WERI-Rb-1 (cell line): ENCODE measurements at regions not wholly inside any gene's neighbourhood (a gene's known extent, or its start where the extent isn't known, plus 50 kb on each side); places are given as distances from the start of the nearest gene placed in this dataset.

ENCODE experiments used
- DNase-seq: peaks from one replicate; pipeline ENCODE4 v3.0.0-alpha.2; 2020
- H3K27ac ChIP-seq: fragments of 250-450 bp; sonication (Bioruptor Pico); 2 replicates; pipeline ENCODE4 v1.5.1; 2020; ENCODE audit warnings: mild to moderate bottlenecking, moderate library complexity
- H3K27me3 ChIP-seq: fragments of 250-450 bp; sonication (Bioruptor Pico); 2 replicates; pipeline ENCODE4 v1.5.1; 2021; ENCODE audit warnings: mild to moderate bottlenecking, low read depth, moderate library complexity; ENCODE audit not compliant: insufficient read depth, severe bottlenecking
- H3K36me3 ChIP-seq: fragments of 250-450 bp; sonication (Bioruptor Pico); 2 replicates; pipeline ENCODE4 v1.5.1; 2020; ENCODE audit warnings: mild to moderate bottlenecking, moderate library complexity
- H3K4me3 ChIP-seq: 2 replicates; pipeline ENCODE4 v1.5.1; 2011; ENCODE audit warnings: low read depth, mild to moderate bottlenecking, control low read depth, low read length
- H3K9me3 ChIP-seq: fragments of 250-450 bp; sonication (Bioruptor Pico); 2 replicates; pipeline ENCODE4 v1.5.1; 2021; ENCODE audit warnings: mild to moderate bottlenecking, moderate library complexity; ENCODE audit not compliant: severe bottlenecking
- CTCF ChIP-seq: IDR thresholded peaks from 2 replicates; pipeline ENCODE4 v1.5.1; 2011; ENCODE audit warnings: low read depth, mild to moderate bottlenecking, control low read depth, inconsistent platforms, low read length

GRCh38 chr2:81703831-81704230 is 1399.3 kb upstream of the LRRTM1 start:
- Histone ChIP-seq H3K27me3 (no peaks in the 10 kb centered on the region), H3K36me3 (no peaks in the 10 kb centered on the region), H3K9me3 (no peaks in the 10 kb centered on the region), H3K27ac (no peak overlapping the region), H3K4me3 (no peak overlapping the region)
- no peak for TF ChIP-seq CTCF
- no peak for DNase-seq

GRCh38 chr2:81692566-81692965 is 1388.0 kb upstream of the LRRTM1 start:
- no peaks in the 10 kb centered on the region for H3K36me3 ChIP-seq
- H3K9me3 ChIP-seq, result no peaks in the 10 kb centered on the region
- no peak overlapping the region for H3K4me3 ChIP-seq
- no peak for TF ChIP-seq CTCF
- no peak for DNase-seq
- H3K27me3 ChIP-seq, result no peaks in the 10 kb centered on the region
- H3K27ac ChIP-seq, result no peak overlapping the region

GRCh38 chr2:81675641-81676040 is 1371.1 kb upstream of the LRRTM1 start:
- Histone ChIP-seq H3K27ac (no peak overlapping the region), H3K9me3 (no peaks in the 10 kb centered on the region), H3K27me3 (no peaks in the 10 kb centered on the region), H3K4me3 (no peak overlapping the region), H3K36me3 (no peaks in the 10 kb centered on the region)
- no peak for DNase-seq
- no peak for TF ChIP-seq CTCF

GRCh38 chr2:81672923-81673322 is 1368.4 kb upstream of the LRRTM1 start:
- Histone ChIP-seq H3K4me3 (no peak overlapping the region), H3K27ac (no peak overlapping the region), H3K27me3 (no peaks in the 10 kb centered on the region), H3K9me3 (no peaks in the 10 kb centered on the region), H3K36me3 (no peaks in the 10 kb centered on the region)
- TF ChIP-seq CTCF, result no peak
- DNase-seq, result no peak

- Histone ChIP-seq H3K9me3 (no peaks in the 10 kb centered on the region), H3K4me3 (no peak overlapping the region), H3K36me3 (no peaks in the 10 kb centered on the region), H3K27ac (no peak overlapping the region), H3K27me3 (no peaks in the 10 kb centered on the region)
- no peak for DNase-seq
- TF ChIP-seq CTCF, result no peak
Measured at GRCh38 chr2:81672516-81672915, 1368.0 kb upstream of the LRRTM1 start.

- no peak for TF ChIP-seq CTCF
- H3K4me3 ChIP-seq, result no peak overlapping the region
- DNase-seq, result no peak
- no peak overlapping the region for H3K27ac ChIP-seq
- H3K9me3 ChIP-seq, result no peaks in the 10 kb centered on the region
- no peaks in the 10 kb centered on the region for H3K36me3 ChIP-seq
- H3K27me3 ChIP-seq, result no peaks in the 10 kb centered on the region
Measured at GRCh38 chr2:81670885-81671284, 1366.3 kb upstream of the LRRTM1 start.
